Activated CD4-positive, alpha-beta T cell treated with anti-CD3 and anti-CD28 coated beads for 36 hours (primary cell): ENCODE measurements at regions not wholly inside any gene's neighbourhood (a gene's known extent, or its start where the extent isn't known, plus 50 kb on each side); places are given as distances from the start of the nearest gene placed in this dataset.

ENCODE experiments used
- ATAC-seq: fragments of 200-7000 bp; cut with Tn5 transposase; one replicate; pipeline ENCODE4 v1.10.0; 2021; ENCODE audit warnings: mild to moderate bottlenecking, moderate library complexity
- CTCF ChIA-PET: fragments of 350-600 bp; sonication (Branson Sonifier 250); formaldehyde crosslinking; loops from one replicate; lab custom pipeline; 2021; ENCODE audit warnings: antibody characterized with exemption; lab: Charles Lee
- POLR2A ChIA-PET: fragments of 350-600 bp; sonication (Branson Sonifier 250); formaldehyde crosslinking; loops from one replicate; lab custom pipeline; 2021; ENCODE audit warnings: antibody characterized with exemption, inconsistent platforms; lab: Charles Lee
- DNase-seq: peaks from one replicate; pipeline ENCODE4 v3.0.0-alpha.2; 2020
- H3K27ac Mint-ChIP-seq: one replicate; pipeline ENCODE4 v1.8.0; 2021; ENCODE audit warnings: mixed read lengths
- H3K27me3 Mint-ChIP-seq: one replicate; pipeline ENCODE4 v1.8.0; 2021; ENCODE audit warnings: mixed read lengths
- H3K36me3 Mint-ChIP-seq: one replicate; pipeline ENCODE4 v1.8.0; 2021; ENCODE audit warnings: low read depth, mixed read lengths
- H3K4me1 Mint-ChIP-seq: one replicate; pipeline ENCODE4 v1.8.0; 2021; ENCODE audit warnings: mixed read lengths
- H3K4me3 Mint-ChIP-seq: one replicate; pipeline ENCODE4 v1.8.0; 2021; ENCODE audit warnings: mild to moderate bottlenecking, moderate library complexity, mixed read lengths
- H3K9me3 Mint-ChIP-seq: one replicate; pipeline ENCODE4 v1.8.0; 2021; ENCODE audit warnings: low read depth, mixed read lengths
- intact Hi-C, 2 experiments: fragments of 100-400 bp; cut with DNase I in 1 of 2; cut with micrococcal nuclease in 1 of 2; formaldehyde crosslinking; loops; one replicate each; pipeline versions ENCODE4 v1.14.2 to v1.15.1; 2022 to 2024; cut with DNase I, micrococcal nuclease

DNA sequence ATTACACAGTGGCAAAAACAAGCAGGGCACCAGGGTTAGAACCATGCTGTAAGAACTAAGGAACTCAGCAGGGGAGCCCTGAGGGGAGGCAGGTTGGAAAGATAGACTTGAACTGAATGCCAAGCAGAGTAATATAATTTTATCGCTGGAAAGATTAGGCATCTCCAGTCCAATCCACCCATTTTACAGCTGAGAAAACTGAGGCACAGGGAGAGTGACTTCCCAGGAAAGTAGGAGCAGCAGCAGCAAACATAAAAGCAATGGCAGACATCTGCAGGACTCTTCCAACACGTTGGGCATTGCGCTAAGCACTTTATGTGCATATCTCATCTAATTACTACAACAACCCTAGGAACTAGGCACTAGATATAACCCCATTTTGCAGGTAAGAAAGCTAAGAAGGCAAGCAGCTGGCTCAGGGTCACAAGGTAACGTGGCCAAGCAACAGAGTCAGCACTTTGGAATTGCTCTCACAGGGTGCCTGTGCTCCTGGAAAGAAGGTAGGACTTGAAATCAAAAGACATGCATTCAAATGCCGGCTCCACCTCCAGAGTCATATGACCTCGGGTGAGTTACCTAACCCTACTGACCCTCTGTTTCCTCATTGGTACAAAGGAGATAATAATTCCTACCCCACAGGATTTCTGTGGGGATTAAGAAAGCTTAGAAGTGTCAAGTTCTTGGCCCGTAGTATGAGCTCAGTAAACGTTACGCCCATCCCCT lies 215.3 kb downstream of the BARX2 start:
- no peaks in the 10 kb centered on the region for H3K36me3 Mint-ChIP-seq

DNA sequence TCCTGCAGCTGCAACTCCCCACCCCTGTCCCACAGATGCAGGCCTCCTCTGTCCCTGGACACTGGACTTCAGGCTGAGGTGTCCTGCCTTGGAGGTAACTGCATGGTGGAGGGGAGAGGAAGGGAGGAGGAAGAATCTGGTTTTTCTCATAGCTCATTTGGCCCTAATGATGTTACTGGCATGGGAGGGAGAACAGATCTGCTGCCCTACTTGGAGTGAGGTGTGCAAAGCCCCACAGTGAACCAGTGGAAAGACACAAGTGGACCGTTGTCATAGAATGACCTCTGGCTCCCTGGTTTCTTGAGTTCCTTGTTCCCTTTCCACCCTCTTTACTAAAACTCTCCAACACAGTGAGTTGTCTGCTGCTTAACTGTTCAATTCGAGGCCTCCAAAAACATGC lies 215.9 kb downstream of the BARX2 start:
- Mint-ChIP-seq H3K27ac (no peak overlapping the region), H3K9me3 (no peaks in the 10 kb centered on the region), H3K4me3 (no peak overlapping the region), H3K36me3 (no peaks in the 10 kb centered on the region), H3K27me3 (peaks cover 13% of the 10 kb centered on the region), H3K4me1 (no peaks in the 10 kb centered on the region)
- ChIA-PET POLR2A (no interaction called here), CTCF (no interaction called here)
- intact Hi-C loops, result no loop called here
- DNase-seq (no peak), ATAC-seq (no peak)

More for the DNA sequence above, 215.3 kb downstream of the BARX2 start:
- Mint-ChIP-seq H3K4me1 (no peaks in the 10 kb centered on the region), H3K9me3 (no peaks in the 10 kb centered on the region), H3K4me3 (no peak overlapping the region), H3K27me3 (peaks cover 9% of the 10 kb centered on the region), H3K27ac (no peak overlapping the region)
- DNase-seq, result no peak
- ChIA-PET POLR2A (no interaction called here), CTCF (no interaction called here)
- intact Hi-C loops, result no loop called here
- ATAC-seq, result no peak

DNA sequence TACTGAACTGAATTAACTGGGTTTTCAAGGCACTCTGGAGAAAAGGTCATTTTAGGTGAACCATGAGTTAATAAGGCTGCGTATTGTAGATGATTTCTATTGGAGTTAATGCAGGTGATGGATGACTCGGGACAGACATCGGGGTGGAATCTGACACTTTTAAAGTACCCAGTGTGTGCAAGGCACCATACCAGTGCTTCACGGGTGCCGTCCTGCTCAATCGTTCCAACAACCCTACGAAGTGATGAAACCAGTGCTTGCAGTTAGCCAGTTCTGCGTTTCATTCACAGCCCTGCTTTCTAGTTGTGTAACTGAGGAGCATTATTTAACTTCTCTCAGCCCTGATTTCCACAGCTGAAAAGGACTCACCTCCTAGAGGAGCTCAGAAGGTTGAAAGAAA lies 216.5 kb downstream of the BARX2 start:
- intact Hi-C loops, result no loop called here
- no peaks in the 10 kb centered on the region for H3K36me3 Mint-ChIP-seq
- CTCF ChIA-PET, result no interaction called here
- peaks cover 14% of the 10 kb centered on the region for H3K27me3 Mint-ChIP-seq
- H3K4me3 Mint-ChIP-seq, result no peak overlapping the region
- no peaks in the 10 kb centered on the region for H3K9me3 Mint-ChIP-seq
- no peak overlapping the region for H3K27ac Mint-ChIP-seq
- DNase-seq, result no peak
- POLR2A ChIA-PET, result no interaction called here
- ATAC-seq, result no peak
- H3K4me1 Mint-ChIP-seq, result no peaks in the 10 kb centered on the region

DNA sequence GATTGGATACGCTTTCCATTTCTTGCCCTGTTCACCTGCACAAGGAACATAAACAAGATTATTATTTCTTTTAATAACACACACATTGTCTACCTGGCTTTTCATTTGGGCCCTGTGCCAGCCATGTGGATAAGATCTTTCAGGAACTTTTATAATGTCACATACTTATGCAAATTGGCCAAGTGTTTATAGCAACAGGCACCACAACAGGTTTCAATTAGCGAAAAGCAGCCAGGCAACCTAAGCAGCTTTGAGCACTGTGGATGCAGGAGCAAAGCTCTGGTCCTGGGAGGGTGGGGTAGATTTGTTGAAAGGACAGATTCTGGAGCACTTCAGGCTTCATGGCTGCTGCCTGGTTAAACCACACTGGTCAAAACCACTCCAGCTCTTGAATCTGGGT lies 217.4 kb downstream of the BARX2 start:
- H3K4me3 Mint-ChIP-seq, result no peak overlapping the region
- CTCF ChIA-PET, result no interaction called here
- POLR2A ChIA-PET, result no interaction called here

DNA sequence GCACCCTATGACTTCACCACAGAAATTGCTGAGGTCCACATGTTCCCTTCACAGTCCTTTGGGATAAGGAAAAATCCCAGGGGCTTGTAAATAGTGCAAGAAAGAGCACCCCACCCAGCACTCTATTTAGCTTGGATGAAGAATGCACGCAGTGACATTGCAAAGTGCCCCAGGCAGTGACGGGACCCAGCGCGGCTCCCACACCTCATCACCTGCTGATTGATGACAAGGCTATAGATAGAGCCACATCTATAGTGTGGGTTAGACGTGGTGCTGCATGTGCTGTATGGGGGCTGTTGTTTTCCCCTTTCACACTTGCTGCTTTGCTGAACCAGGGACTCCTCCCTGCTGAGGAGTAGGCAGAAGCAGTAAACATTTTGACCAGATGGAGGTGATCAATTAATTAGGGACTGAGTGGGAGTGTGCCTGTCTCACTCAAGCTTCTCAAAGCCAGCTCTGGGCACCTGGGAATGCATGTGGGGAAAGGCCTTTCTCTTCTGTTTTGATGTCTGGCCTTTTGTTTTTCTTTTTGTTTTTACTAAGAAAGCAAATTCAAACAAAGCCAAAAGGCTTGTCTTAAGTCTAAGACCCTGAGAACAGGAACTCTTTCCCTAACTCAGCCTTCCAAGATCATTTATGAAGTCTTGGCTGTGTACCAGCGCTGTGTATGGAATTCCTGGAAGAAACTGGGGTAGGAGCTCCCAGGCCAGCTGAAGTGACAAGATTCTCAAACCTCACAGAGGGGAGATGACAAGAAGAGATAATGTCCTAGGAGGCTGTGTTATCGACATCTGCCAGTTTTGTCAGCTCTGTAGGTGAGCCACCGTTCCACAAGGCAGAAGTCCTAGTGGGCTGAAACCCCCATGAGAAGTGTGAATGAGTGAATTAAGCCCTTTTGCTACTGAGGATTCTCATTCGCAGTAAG lies 219.7 kb downstream of the BARX2 start:
- no peak for DNase-seq
- Mint-ChIP-seq H3K4me3 (no peak overlapping the region), H3K27ac (no peak overlapping the region), H3K36me3 (no peaks in the 10 kb centered on the region), H3K4me1 (no peaks in the 10 kb centered on the region), H3K27me3 (peaks cover 12% of the 10 kb centered on the region), H3K9me3 (no peaks in the 10 kb centered on the region)
- POLR2A ChIA-PET, result no interaction called here
- CTCF ChIA-PET, result no interaction called here
- intact Hi-C loops, result no loop called here
- no peak for ATAC-seq

More for the DNA sequence above, 217.4 kb downstream of the BARX2 start:
- intact Hi-C loops, result no loop called here
- Mint-ChIP-seq H3K9me3 (no peaks in the 10 kb centered on the region), H3K36me3 (no peaks in the 10 kb centered on the region), H3K4me1 (no peaks in the 10 kb centered on the region), H3K27me3 (peaks cover 14% of the 10 kb centered on the region), H3K27ac (no peak overlapping the region)
- DNase-seq (no peak), ATAC-seq (no peak)

DNA sequence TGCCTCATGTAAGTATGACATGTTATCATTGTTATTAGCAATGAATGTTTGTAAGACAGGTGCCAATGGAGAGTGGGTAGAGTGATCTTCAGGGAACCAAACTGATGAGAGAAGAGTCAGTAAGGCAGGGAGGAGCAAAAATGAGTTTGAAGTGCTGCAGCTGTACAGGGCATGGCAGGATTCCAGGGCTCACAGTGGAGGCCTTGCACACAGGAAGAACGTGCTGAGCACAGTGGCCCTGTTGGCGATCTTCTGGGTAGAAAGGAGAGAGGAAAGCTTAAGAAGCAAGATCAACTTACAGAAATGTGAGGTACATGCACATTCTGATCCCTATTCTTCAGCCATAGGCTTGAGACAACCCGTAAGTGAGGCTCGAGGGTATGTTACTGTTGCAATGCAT lies 219.3 kb upstream of the TMEM45B start:
- no peaks in the 10 kb centered on the region for H3K36me3 Mint-ChIP-seq
- ATAC-seq, result no peak
- H3K9me3 Mint-ChIP-seq, result peaks cover 2% of the 10 kb centered on the region
- H3K4me3 Mint-ChIP-seq, result no peak overlapping the region
- intact Hi-C loops, result no loop called here
- CTCF ChIA-PET, result interaction anchor here (0.9 to 1.1 kb wide), 2 partner anchors 34 to 154 kb away, joined by 4 read pairs; no protein-coding TSS in a partner anchor
- POLR2A ChIA-PET, result no interaction called here
- no peaks in the 10 kb centered on the region for H3K4me1 Mint-ChIP-seq
- no peak overlapping the region for H3K27ac Mint-ChIP-seq
- peaks cover 11% of the 10 kb centered on the region for H3K27me3 Mint-ChIP-seq
- no peak for DNase-seq

DNA sequence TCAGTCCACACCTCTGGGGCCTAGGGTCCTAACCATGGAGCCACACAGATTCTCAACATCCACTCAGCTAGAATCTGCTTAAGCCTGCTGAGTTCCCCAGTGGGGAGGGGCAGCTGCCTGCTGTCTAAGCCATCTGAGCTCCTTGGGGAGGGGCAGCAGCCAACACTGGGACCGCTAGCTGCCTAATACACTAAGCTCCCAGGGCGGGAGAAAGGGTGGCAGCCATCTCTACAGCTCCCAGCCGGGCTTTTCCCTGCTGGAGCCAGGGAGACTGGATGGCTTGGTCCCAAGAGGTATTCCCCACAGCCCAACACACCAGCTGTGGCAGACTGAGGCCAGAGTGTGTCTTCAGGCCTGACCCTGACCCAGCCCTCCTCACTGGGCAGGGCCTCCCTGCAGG lies 217.3 kb upstream of the TMEM45B start:
- DNase-seq (no peak), ATAC-seq (no peak)
- Mint-ChIP-seq H3K4me3 (no peak overlapping the region), H3K9me3 (peaks cover 2% of the 10 kb centered on the region), H3K36me3 (no peaks in the 10 kb centered on the region), H3K27me3 (peaks cover 8% of the 10 kb centered on the region), H3K4me1 (no peaks in the 10 kb centered on the region), H3K27ac (no peak overlapping the region)
- ChIA-PET POLR2A (no interaction called here), CTCF (no interaction called here)
- intact Hi-C loops, result no loop called here

DNA sequence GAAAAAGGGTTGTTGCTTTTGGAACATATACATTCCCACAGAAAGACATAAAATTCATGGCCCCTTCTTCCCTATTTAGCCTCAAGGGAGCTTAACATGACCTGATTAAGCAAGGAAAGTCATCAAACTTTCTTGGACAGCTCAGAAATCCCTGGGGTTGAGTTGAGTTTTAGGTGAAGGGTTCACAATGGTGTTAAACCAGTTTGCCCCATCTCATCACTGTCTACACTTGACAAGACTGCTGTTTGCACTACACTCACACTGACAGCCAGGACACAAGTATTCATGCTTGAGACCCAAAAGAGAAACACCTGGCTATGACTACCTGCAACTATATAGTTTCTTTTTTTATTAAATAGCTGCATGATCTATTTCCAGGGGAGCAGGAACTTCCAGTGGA lies 209.8 kb upstream of the TMEM45B start:
- POLR2A ChIA-PET, result no interaction called here
- intact Hi-C loops, result no loop called here
- no peak for DNase-seq
- no peak for ATAC-seq
- Mint-ChIP-seq H3K4me3 (no peak overlapping the region), H3K4me1 (no peaks in the 10 kb centered on the region), H3K9me3 (peaks cover 2% of the 10 kb centered on the region), H3K36me3 (no peaks in the 10 kb centered on the region), H3K27me3 (no peaks in the 10 kb centered on the region), H3K27ac (no peak overlapping the region)
- CTCF ChIA-PET, result interaction anchor here (0.6 to 1.2 kb wide), 2 partner anchors 9 to 89 kb away, joined by 3 read pairs; no protein-coding TSS in a partner anchor

DNA sequence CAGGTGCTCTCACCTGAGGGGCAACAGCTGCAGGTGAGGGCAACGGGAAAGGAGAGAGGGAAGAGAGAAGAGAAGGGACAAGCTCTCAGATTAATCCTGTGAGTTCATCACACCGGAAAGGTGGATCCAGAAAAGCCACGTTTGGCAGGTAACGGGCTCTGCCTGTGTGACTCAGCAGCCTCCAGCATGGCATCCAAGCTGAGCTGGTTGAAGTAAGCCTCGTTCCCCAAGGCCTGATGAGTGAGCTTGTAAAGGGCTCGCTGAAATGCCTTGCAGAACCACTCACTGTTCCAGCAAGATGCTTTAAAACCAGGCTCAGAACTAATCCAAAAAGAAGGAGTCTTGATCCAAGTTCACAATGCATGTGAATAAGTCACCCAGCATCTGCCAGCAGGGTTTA lies 206.9 kb upstream of the TMEM45B start:
- DNase-seq, result no peak
- Mint-ChIP-seq H3K27ac (no peak overlapping the region), H3K27me3 (no peaks in the 10 kb centered on the region), H3K4me1 (no peaks in the 10 kb centered on the region), H3K4me3 (no peak overlapping the region), H3K9me3 (no peaks in the 10 kb centered on the region), H3K36me3 (no peaks in the 10 kb centered on the region)
- ChIA-PET POLR2A (no interaction called here), CTCF (interaction anchor here (1.6 kb wide), 1 partner anchor 15 kb away, joined by 3 read pairs; no protein-coding TSS in a partner anchor)
- ATAC-seq, result no peak
- intact Hi-C loops, result no loop called here

DNA sequence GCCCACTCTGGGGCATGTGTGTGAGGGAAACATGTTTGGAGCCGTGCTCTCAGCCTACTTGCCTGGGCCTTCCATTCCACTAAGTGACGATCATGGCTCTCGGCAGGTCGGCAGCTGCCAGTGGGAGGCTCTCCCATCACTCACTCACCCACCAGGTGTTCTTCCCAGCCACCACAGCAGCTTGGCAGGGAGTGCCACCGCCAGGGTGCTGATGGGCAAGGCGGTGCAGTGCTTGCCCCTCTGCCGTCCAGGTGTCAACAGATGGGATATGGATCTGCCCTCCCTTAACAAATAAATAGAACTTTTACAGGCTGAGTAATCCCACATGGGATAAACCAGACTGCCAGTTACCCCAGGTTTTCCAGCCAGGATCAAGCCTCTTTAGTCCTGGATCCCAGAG lies 205.5 kb upstream of the TMEM45B start:
- Mint-ChIP-seq H3K4me1 (no peaks in the 10 kb centered on the region), H3K4me3 (no peak overlapping the region), H3K27me3 (no peaks in the 10 kb centered on the region), H3K36me3 (no peaks in the 10 kb centered on the region), H3K27ac (no peak overlapping the region), H3K9me3 (no peaks in the 10 kb centered on the region)
- intact Hi-C loops, result no loop called here
- ChIA-PET CTCF (interaction anchor here (0.7 kb wide), 1 partner anchor 718 kb away, joined by 3 read pairs; no protein-coding TSS in a partner anchor), POLR2A (no interaction called here)
- ATAC-seq (no peak), DNase-seq (no peak)

DNA sequence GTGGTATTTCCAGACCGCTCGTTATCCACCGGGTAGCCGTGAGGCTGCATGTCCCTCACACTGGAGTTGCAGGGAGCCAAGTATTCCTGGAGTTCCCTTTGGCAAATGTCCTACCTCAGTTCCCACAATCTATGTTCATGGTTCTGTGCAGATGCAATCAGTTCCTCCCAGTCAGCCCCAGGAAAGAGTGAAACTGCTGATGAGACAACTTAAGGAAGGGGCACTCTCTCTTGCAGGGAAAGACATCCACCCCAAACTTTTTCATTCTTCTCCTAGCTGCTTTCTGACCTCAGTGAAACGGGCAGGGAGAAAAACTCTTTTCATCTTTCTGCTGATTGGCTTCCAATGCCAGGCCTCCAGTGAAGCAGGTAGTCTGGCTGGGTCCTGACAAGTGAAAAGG lies 205.1 kb upstream of the TMEM45B start:
- Mint-ChIP-seq H3K27ac (no peak overlapping the region), H3K36me3 (no peaks in the 10 kb centered on the region), H3K4me3 (no peak overlapping the region), H3K4me1 (no peaks in the 10 kb centered on the region), H3K9me3 (no peaks in the 10 kb centered on the region), H3K27me3 (no peaks in the 10 kb centered on the region)
- no peak for ATAC-seq
- intact Hi-C loops, result no loop called here
- no peak for DNase-seq
- ChIA-PET CTCF (no interaction called here), POLR2A (no interaction called here)
